ENCODE measurements at regions not wholly inside any gene's neighbourhood (a gene's known extent, or its start where the extent isn't known, plus 50 kb on each side); places are given as distances from the start of the nearest gene placed in this dataset.
"Not testable (repeated sequence)": the region's sequence is repeated elsewhere in the genome, so short reads cannot be mapped to it uniquely, and the experiment has no call there.

DNA sequence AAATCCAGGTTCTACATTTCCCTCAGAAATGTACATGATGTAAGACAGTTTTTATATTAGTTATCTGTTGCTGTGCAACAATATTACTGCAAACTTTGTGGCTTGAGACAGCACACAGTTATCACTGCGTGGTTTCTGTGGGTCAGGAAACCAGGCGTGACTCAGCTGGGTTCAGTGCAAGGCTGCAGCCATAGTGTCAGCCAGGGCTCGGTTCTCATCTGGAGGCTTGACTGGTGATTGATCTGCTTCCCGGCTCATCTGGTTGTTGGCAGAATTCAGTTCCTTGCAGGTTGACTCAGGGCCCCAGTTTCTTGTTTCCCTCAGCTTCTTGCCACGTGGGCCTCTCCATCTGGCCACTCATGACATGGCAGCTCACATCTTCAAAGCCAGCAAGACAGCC, 146.8 kb upstream of the ROPN1B start:
- not testable (repeated sequence) for DNase-seq (ENCODE audit: low read depth)

- DNase-seq (ENCODE audit: low read depth), result not testable (repeated sequence)
Observed at GRCh38 chr3:125831005-125831750, 137.8 kb upstream of the ROPN1B start.

DNA sequence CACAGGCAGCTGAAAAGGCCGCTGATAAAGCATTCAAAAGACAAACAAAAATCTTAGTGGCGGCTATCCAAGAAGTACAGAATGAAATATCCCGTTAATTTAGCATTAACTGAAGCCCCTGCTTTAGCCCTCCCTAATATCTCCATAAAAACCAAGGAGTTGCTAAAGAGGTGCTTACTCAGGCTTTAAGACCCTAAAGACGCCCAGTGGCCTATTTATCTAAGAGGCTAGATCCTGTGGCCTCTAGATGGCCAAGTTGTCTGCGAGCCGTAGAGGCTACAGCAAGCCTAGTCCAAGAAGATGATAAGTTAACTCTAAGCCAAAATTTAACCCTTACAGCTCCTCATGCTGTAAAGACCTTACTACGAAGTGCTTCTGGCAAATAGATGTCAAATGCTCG, 133.4 kb upstream of the ROPN1B start:
- not testable (repeated sequence) for DNase-seq (ENCODE audit: low read depth)

DNA sequence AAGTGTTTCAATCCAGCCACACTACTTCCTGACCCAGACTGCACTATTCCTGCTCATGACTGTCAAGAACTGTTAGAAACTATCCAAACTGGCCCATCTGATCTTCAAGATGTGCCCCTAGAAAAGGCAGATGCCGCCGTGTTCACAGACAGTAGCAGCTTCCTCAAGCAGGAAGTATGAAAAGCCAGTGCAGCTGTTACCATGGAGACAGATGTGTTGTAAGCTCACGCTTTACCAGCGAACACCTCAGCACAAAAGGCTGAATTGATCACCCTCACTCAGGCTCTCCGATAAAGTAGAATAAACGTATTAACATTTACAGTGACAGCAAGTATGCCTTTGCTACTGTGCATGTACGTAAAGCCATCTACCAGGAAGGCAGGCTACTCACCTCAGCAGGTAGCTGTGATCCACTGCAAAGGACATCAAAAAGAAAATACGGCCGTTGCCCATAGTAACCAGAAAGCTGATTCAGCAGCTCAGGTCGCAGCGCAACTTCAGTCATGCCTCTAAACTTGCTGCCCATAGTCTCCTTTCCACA, 132.9 kb upstream of the ROPN1B start:
- not testable (repeated sequence) for DNase-seq (ENCODE audit: low read depth)

DNA sequence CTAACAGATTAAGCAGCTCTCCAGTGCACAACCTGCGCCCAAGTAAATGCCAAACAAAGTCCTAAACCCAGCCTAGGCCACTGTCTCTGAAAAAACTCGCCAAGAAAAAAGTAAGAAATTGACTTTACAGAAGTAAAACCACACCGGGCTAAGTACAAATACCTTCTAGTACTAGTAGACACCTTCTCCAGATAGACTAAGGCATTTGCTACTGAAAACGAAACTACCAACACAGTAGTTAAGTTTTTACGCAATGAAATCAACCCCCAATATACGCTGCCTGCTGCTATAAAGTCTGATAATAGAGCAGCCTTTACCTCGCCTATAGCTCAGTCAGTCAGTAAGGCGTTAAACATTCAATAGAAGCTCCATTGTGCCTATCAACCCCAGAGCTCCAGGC, 132.2 kb upstream of the ROPN1B start:
- not testable (repeated sequence) for DNase-seq (ENCODE audit: low read depth)

DNA sequence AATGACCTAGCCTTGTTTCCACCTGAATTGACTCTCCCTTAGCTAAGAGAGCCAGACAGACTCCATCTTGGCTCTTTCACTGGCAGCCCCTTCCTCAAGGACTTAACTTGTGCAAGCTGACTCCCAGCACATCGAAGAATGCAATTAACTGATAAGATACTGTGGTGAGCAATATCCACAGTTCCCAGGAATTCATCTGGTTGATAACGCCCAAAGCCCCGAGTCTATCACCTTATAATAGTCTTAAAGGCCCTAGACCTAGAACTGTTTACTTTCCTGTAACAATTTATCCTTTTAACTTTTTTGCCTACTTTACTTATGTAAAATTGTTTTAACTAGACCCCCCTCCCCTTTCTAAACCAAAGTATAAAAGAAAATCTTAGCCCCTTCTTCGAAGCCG, 130.1 kb upstream of the ROPN1B start:
- DNase-seq (ENCODE audit: low read depth), result not testable (repeated sequence)

GRCh38 chr3:125840465-125840864, 128.5 kb upstream of the ROPN1B start:
- DNase-seq (ENCODE audit: low read depth), result not testable (repeated sequence)

DNA sequence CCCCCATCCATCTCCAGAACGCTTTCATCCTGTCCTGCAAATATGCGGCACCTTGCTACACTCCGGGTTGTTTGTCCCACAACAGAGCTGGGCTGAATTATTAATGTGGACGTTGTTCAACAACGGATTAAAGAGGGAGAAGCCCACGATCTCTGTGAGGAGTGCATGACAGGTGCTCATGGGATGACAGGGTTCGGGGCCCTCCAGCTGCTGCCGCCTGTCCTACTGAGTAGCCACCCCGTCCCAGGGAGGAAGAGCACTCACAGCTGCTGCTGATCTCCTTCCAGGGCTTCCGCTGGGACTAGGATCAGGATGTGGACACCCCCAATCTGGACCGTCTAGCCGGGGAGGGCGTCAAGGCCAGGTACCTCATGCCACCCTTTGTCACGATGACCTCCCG, 121.0 kb upstream of the ROPN1B start:
- DNase-seq (ENCODE audit: low read depth), result not testable (repeated sequence)

- not testable (repeated sequence) for DNase-seq (ENCODE audit: low read depth)
Observed at GRCh38 chr3:125855006-125855405, 114.0 kb upstream of the ROPN1B start.

GRCh38 chr3:125860547-125860946, 108.4 kb upstream of the ROPN1B start:
- not testable (repeated sequence) for DNase-seq (ENCODE audit: low read depth)

- not testable (repeated sequence) for DNase-seq (ENCODE audit: low read depth)
Observed at GRCh38 chr3:125862841-125863254, 106.1 kb upstream of the ROPN1B start.

GRCh38 chr3:125864532-125864931, 104.4 kb upstream of the ROPN1B start:
- DNase-seq (ENCODE audit: low read depth), result not testable (repeated sequence)

GRCh38 chr3:125886006-125886405, 83.0 kb upstream of the ROPN1B start:
- DNase-seq (ENCODE audit: low read depth), result not testable (repeated sequence)

DNA sequence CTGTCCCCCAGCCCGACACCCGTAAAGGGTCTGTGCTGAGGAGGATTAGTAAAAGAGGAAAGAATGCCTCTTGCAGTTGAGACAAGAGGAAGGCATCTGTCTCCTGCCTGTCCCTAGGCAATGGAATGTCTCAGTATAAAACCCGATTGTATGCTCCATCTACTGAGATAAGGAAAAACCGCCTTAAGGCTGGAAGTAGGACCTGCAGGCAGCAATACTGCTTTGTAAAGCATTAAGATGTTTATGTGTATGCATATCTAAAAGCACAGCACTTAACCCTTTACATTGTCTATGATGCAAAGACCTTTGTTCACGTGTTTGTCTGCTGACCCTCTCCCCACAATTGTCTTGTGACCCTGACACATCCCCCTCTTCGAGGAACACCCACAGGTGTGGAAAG, 69.8 kb upstream of the ROPN1B start:
- DNase-seq (ENCODE audit: low read depth), result not testable (repeated sequence)

DNA sequence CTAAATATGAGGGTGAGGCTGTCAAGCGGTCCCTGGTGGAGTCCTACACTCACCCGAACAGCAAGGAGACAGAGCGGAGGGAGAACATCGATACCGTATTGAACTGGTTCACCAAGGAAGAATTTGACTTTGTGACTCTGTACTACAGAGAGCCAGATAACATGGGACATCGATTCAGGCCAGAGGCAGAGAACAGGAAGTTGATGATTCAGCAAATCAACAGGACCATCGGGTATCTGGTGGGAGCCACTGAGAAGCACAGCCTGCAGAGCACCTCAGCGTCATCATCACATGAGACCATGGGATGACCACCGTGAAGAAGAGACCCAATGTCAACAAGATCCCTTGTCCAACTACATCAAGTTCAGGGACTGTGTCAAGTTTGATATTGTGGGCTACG, 67.5 kb upstream of the ROPN1B start:
- DNase-seq (ENCODE audit: low read depth), result not testable (repeated sequence)

DNA sequence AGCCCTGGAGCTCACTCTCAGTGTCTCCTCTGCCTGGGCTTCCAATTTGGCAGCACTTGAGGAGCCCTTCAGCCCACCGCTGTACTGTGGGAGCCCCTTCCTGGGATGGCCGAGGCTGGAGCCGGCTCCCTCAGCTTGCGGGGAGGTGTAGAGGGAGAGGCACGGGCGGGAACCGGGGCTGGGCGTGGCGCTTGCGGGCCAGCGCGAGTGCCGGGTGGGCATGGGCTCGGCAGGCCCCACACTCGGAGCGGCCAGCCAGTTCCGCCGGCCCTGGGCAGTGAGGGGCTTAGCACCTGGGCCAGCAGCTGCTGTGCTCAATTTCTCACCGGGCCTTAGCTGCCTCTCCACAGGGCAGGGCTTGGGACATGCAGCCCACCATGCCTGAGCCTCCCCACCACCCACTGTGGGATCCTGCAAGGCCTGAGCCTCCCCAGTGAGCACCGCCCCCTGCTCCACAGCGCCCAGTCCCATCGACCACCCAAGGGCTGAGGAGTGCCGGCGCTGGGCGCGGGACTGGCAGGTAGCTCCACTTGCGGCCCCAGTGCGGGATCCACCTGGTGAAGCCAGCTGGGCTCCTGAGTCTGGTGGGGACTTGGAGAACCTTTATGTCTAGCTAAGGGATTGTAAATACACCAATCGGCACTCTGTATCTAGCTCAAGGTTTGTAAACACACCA, 65.1 kb upstream of the ROPN1B start:
- DNase-seq (ENCODE audit: low read depth), result not testable (repeated sequence)

DNA sequence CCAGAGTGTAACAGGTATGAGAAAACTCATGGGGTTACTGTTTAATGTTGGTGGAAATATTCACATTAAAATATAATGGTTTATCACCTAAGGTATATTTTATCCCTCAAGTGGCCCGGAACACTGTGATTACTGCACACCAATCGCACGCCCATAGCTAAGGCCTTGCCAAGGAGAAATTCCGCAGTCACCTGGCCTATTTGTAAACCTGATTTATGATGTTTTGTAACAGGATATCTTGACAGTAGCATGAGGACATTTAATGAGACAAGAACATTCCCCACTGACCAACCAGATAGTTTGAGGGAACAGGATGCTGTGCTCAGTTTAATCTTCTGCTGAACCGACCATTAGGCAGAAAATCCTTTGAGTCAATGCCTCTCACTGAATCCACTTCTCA, 61.7 kb upstream of the ROPN1B start:
- DNase-seq (ENCODE audit: low read depth), result not testable (repeated sequence)

GRCh38 chr3:125910851-125911250, 58.1 kb upstream of the ROPN1B start:
- not testable (repeated sequence) for DNase-seq (ENCODE audit: low read depth)

DNA sequence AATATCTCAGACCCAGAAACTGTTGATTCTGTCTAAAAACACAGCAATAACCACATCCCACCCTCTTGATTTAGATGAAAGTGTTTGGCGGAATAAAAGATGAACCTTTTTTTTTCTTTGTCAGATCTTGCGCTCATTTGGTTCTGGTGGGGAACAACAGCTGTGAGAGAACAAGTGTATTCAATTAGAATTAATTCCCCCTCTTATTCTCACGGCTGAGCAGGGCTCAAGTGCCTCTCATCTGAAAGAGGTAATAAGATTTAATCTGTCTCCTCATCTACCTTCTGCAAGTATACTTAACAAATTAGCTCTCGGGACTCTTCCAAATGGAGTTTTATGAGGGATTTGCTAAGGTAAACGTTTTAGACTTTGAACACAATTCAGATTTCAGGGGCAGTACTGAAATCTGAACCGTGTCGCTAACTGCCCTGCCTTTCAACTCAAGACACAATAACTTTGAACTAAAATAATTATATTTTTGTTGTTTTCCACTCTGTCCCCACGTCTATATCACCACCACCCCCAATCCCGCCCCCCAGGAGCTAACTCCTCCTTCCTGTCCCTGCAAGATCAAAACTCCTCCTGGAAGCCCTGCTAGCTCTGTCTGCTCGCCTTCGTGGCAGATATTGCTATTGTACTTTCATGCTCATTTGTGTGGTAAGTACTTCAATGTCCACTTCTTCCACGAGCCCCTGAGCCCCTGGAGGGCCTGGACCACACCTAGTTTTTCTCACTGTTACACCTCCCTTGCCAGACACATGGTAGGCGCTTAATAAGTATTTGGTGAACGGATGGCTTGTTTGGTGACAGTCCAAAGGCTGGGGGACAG, 54.2 kb upstream of the ROPN1B start:
- not testable (repeated sequence) for DNase-seq (ENCODE audit: low read depth)

GRCh38 chr3:125915437-125915787, 53.6 kb upstream of the ROPN1B start:
- DNase-seq (ENCODE audit: low read depth), result not testable (repeated sequence)

GRCh38 chr3:125915792-125916375, 53.1 kb upstream of the ROPN1B start:
- DNase-seq (ENCODE audit: low read depth), result peak; percentile 97

Measured in stimulated activated CD8-positive, alpha-beta memory T cell treated with anti-CD3 and anti-CD28 coated beads, Interleukin-7, amount 100 ng/mL, for 24 hours (primary cell).